ENCODE measurements at regions not wholly inside any gene's neighbourhood (a gene's known extent, or its start where the extent isn't known, plus 50 kb on each side); places are given as distances from the start of the nearest gene placed in this dataset.
"Not testable (repeated sequence)": the region's sequence is repeated elsewhere in the genome, so short reads cannot be mapped to it uniquely, and the experiment has no call there.

GRCh38 chr1:90811444-90811950 lies 94.4 kb upstream of the BARHL2 start:
- not testable (repeated sequence) for H3K4me3 Mint-ChIP-seq; H3K4me1 Mint-ChIP-seq (ENCODE audit: low read depth); H3K36me3 Mint-ChIP-seq (ENCODE audit: insufficient read depth); DNase-seq; H3K9me3 Mint-ChIP-seq; ATAC-seq
- H3K27me3 Mint-ChIP-seq (ENCODE audit: low read depth): peaks cover 30% of the 10 kb centered on the region

- DNase-seq (no peak), ATAC-seq (no peak)
- no peaks in the 10 kb centered on the region for H3K4me1 Mint-ChIP-seq (ENCODE audit: low read depth)
- peaks cover 28% of the 10 kb centered on the region for H3K27me3 Mint-ChIP-seq (ENCODE audit: low read depth)
- peaks cover 3% of the 10 kb centered on the region for H3K9me3 Mint-ChIP-seq
- H3K36me3 Mint-ChIP-seq (ENCODE audit: insufficient read depth): no peaks in the 10 kb centered on the region
- H3K4me3 Mint-ChIP-seq: no peak overlapping the region
Measured at GRCh38 chr1:90810681-90811080, 93.6 kb upstream of the BARHL2 start.

- no peak for ATAC-seq
- no peak overlapping the region for H3K4me3 Mint-ChIP-seq
- H3K9me3 Mint-ChIP-seq: peaks cover 7% of the 10 kb centered on the region
- no peaks in the 10 kb centered on the region for H3K4me1 Mint-ChIP-seq (ENCODE audit: low read depth)
- no peaks in the 10 kb centered on the region for H3K36me3 Mint-ChIP-seq (ENCODE audit: insufficient read depth)
- H3K27me3 Mint-ChIP-seq (ENCODE audit: low read depth): peaks cover 23% of the 10 kb centered on the region
- no peak for DNase-seq
Measured at GRCh38 chr1:90809996-90810395, 92.9 kb upstream of the BARHL2 start.

GRCh38 chr1:90809093-90809492 lies 92.0 kb upstream of the BARHL2 start:
- H3K9me3 Mint-ChIP-seq: peaks cover 7% of the 10 kb centered on the region
- no peak overlapping the region for H3K4me3 Mint-ChIP-seq
- no peak for DNase-seq
- ATAC-seq: no peak
- no peaks in the 10 kb centered on the region for H3K4me1 Mint-ChIP-seq (ENCODE audit: low read depth)
- H3K36me3 Mint-ChIP-seq (ENCODE audit: insufficient read depth): no peaks in the 10 kb centered on the region
- H3K27me3 Mint-ChIP-seq (ENCODE audit: low read depth): peaks cover 20% of the 10 kb centered on the region

GRCh38 chr1:90807329-90807728 lies 90.2 kb upstream of the BARHL2 start:
- DNase-seq: no peak
- Mint-ChIP-seq H3K27me3 (ENCODE audit: low read depth) (peaks cover 19% of the 10 kb centered on the region), H3K4me1 (ENCODE audit: low read depth) (no peaks in the 10 kb centered on the region), H3K36me3 (ENCODE audit: insufficient read depth) (no peaks in the 10 kb centered on the region), H3K4me3 (no peak overlapping the region), H3K9me3 (peaks cover 7% of the 10 kb centered on the region)
- no peak for ATAC-seq

- no peak for DNase-seq
- Mint-ChIP-seq H3K27me3 (ENCODE audit: low read depth) (peaks cover 13% of the 10 kb centered on the region), H3K4me1 (ENCODE audit: low read depth) (no peaks in the 10 kb centered on the region), H3K9me3 (peaks cover 7% of the 10 kb centered on the region), H3K4me3 (no peak overlapping the region), H3K36me3 (ENCODE audit: insufficient read depth) (no peaks in the 10 kb centered on the region)
- ATAC-seq: no peak
Measured at GRCh38 chr1:90802622-90803021, 85.5 kb upstream of the BARHL2 start.

GRCh38 chr1:90800012-90800717 lies 83.1 kb upstream of the BARHL2 start:
- DNase-seq (no peak), ATAC-seq (no peak)
- Mint-ChIP-seq H3K9me3 (peaks cover under 1% of the 10 kb centered on the region), H3K36me3 (ENCODE audit: insufficient read depth) (no peaks in the 10 kb centered on the region), H3K27me3 (ENCODE audit: low read depth) (peaks cover 14% of the 10 kb centered on the region), H3K4me1 (ENCODE audit: low read depth) (no peaks in the 10 kb centered on the region), H3K4me3 (no peak overlapping the region)

GRCh38 chr1:90799326-90799725 lies 82.2 kb upstream of the BARHL2 start:
- no peaks in the 10 kb centered on the region for H3K36me3 Mint-ChIP-seq (ENCODE audit: insufficient read depth)
- H3K4me3 Mint-ChIP-seq: no peak overlapping the region
- ATAC-seq (no peak), DNase-seq (no peak)
- no peaks in the 10 kb centered on the region for H3K9me3 Mint-ChIP-seq
- no peaks in the 10 kb centered on the region for H3K4me1 Mint-ChIP-seq (ENCODE audit: low read depth)
- peaks cover 11% of the 10 kb centered on the region for H3K27me3 Mint-ChIP-seq (ENCODE audit: low read depth)

- Mint-ChIP-seq H3K27me3 (ENCODE audit: low read depth) (peaks cover 11% of the 10 kb centered on the region), H3K4me3 (no peak overlapping the region), H3K4me1 (ENCODE audit: low read depth) (no peaks in the 10 kb centered on the region), H3K36me3 (ENCODE audit: insufficient read depth) (no peaks in the 10 kb centered on the region), H3K9me3 (no peaks in the 10 kb centered on the region)
- no peak for ATAC-seq
- DNase-seq: no peak
Measured at GRCh38 chr1:90798883-90799282, 81.8 kb upstream of the BARHL2 start.

- Mint-ChIP-seq H3K27me3 (ENCODE audit: low read depth) (peaks cover 11% of the 10 kb centered on the region), H3K9me3 (no peaks in the 10 kb centered on the region), H3K4me1 (ENCODE audit: low read depth) (no peaks in the 10 kb centered on the region), H3K36me3 (ENCODE audit: insufficient read depth) (no peaks in the 10 kb centered on the region), H3K4me3 (no peak overlapping the region)
- no peak for ATAC-seq
- DNase-seq: no peak
Measured at GRCh38 chr1:90798344-90798743, 81.2 kb upstream of the BARHL2 start.

GRCh38 chr1:90795431-90795830 lies 78.3 kb upstream of the BARHL2 start:
- Mint-ChIP-seq H3K27me3 (ENCODE audit: low read depth) (peaks cover 18% of the 10 kb centered on the region), H3K36me3 (ENCODE audit: insufficient read depth) (no peaks in the 10 kb centered on the region)
- DNase-seq: no peak

GRCh38 chr1:90786709-90787108 lies 69.6 kb upstream of the BARHL2 start:
- no peaks in the 10 kb centered on the region for H3K36me3 Mint-ChIP-seq (ENCODE audit: insufficient read depth)
- no peak overlapping the region for H3K4me3 Mint-ChIP-seq
- ATAC-seq (no peak), DNase-seq (no peak)
- H3K9me3 Mint-ChIP-seq: peaks cover 4% of the 10 kb centered on the region
- H3K4me1 Mint-ChIP-seq (ENCODE audit: low read depth): no peaks in the 10 kb centered on the region
- peaks cover 19% of the 10 kb centered on the region for H3K27me3 Mint-ChIP-seq (ENCODE audit: low read depth)

More at GRCh38 chr1:90795431-90795830, 78.3 kb upstream of the BARHL2 start:
- Mint-ChIP-seq H3K4me3 (no peak overlapping the region), H3K9me3 (no peaks in the 10 kb centered on the region), H3K4me1 (ENCODE audit: low read depth) (no peaks in the 10 kb centered on the region)
- no peak for ATAC-seq

- ATAC-seq: no peak
- no peaks in the 10 kb centered on the region for H3K9me3 Mint-ChIP-seq
- H3K4me1 Mint-ChIP-seq (ENCODE audit: low read depth): no peaks in the 10 kb centered on the region
- no peak overlapping the region for H3K4me3 Mint-ChIP-seq
- DNase-seq: no peak
- no peaks in the 10 kb centered on the region for H3K36me3 Mint-ChIP-seq (ENCODE audit: insufficient read depth)
- peaks cover 18% of the 10 kb centered on the region for H3K27me3 Mint-ChIP-seq (ENCODE audit: low read depth)
Measured at GRCh38 chr1:90784186-90784847, 67.2 kb upstream of the BARHL2 start.

GRCh38 chr1:90783181-90783580 lies 66.1 kb upstream of the BARHL2 start:
- Mint-ChIP-seq H3K36me3 (ENCODE audit: insufficient read depth) (no peaks in the 10 kb centered on the region), H3K9me3 (no peaks in the 10 kb centered on the region), H3K4me3 (no peak overlapping the region), H3K4me1 (ENCODE audit: low read depth) (no peaks in the 10 kb centered on the region), H3K27me3 (ENCODE audit: low read depth) (peaks cover 18% of the 10 kb centered on the region)
- DNase-seq (no peak), ATAC-seq (no peak)

GRCh38 chr1:90782046-90782445 lies 64.9 kb upstream of the BARHL2 start:
- no peaks in the 10 kb centered on the region for H3K9me3 Mint-ChIP-seq
- peaks cover 18% of the 10 kb centered on the region for H3K27me3 Mint-ChIP-seq (ENCODE audit: low read depth)
- no peaks in the 10 kb centered on the region for H3K4me1 Mint-ChIP-seq (ENCODE audit: low read depth)
- no peak overlapping the region for H3K4me3 Mint-ChIP-seq
- no peaks in the 10 kb centered on the region for H3K36me3 Mint-ChIP-seq (ENCODE audit: insufficient read depth)
- ATAC-seq (no peak), DNase-seq (no peak)

Measured in activated T-cell treated with anti-CD3 and anti-CD28 coated beads, Interleukin-2, amount 50 U/mL, for 4 hours (primary cell).